Neural progenitor cell (in vitro differentiated cells): ENCODE measurements at regions not wholly inside any gene's neighbourhood (a gene's known extent, or its start where the extent isn't known, plus 50 kb on each side); places are given as distances from the start of the nearest gene placed in this dataset.

Experiments
- CTCF ChIP-seq: fragments of 200-600 bp; sonication (generic); IDR thresholded peaks from 2 replicates; pipeline ENCODE4 v1.5.1; 2017; ENCODE audit warnings: antibody characterized with exemption, mild to moderate bottlenecking
- EZH2 ChIP-seq: fragments of 200-600 bp; sonication (generic); IDR thresholded peaks from 2 replicates; pipeline ENCODE4 v1.6.1; 2017; ENCODE audit warnings: antibody characterized with exemption, mild to moderate bottlenecking, moderate library complexity
- EZH2phosphoT487 ChIP-seq: fragments of 200-600 bp; sonication (generic); IDR thresholded peaks from 2 replicates; pipeline ENCODE4 v1.6.1; 2017; ENCODE audit warnings: antibody characterized with exemption

- no peak for TF ChIP-seq CTCF
- no peak for TF ChIP-seq EZH2
- no peak for TF ChIP-seq EZH2phosphoT487
Measured at GRCh38 chr14:43706900-43707299, 800.2 kb downstream of the FSCB start.
